ENCODE measurements at regions not wholly inside any gene's neighbourhood (a gene's known extent, or its start where the extent isn't known, plus 50 kb on each side); places are given as distances from the start of the nearest gene placed in this dataset.

DNA sequence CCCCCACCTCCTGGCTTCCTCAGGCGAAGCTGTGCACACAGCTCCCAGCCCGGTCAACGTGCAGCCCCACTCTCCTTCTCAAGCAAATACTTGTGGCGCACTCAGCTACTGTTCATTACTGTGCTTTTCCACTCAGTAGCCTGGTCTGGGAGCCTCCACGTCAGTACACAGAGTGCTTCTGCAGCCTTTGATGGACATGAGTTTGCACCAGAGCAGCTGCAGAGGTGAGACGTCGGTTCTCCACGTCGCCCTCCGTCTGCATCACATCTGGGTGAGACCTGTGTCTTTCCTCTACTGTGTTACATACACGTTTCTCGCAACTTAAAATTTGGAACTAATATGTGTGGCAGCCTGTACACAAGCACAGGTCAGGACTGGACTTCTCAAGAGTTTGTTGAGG lies 334.3 kb downstream of the C16orf95 start:
- DNase-seq (ENCODE audit: low spot score) = no peak
- no peaks in the 10 kb centered on the region for H3K9me3 ChIP-seq (ENCODE audit: control insufficient read depth in 4 of 4, low read length in 3 of 4)
- H3K4me3 ChIP-seq (ENCODE audit: low read depth in 1 of 3, low read length in 3 of 3) = no peak overlapping the region
- TF ChIP-seq HNF4A (conservative IDR thresholded peaks at IDR 0.05) (no peak), FOXA2 (IDR thresholded peaks at IDR 0.05) (no peak), TAF1 (conservative IDR thresholded peaks at IDR 0.05) (no peak), RXRA (IDR thresholded peaks at IDR 0.05) (no peak), GABPA (IDR thresholded peaks at IDR 0.05 in 1 of 2, conservative IDR thresholded peaks at IDR 0.05 in 1 of 2) (no peak), EGR1 (IDR thresholded peaks at IDR 0.05; ENCODE audit: low read depth in 2 of 2) (no peak), FOXA1 (IDR thresholded peaks at IDR 0.05) (no peak), NR2F2 (IDR thresholded peaks at IDR 0.05) (no peak), SP1 (IDR thresholded peaks at IDR 0.05) (no peak), YY1 (IDR thresholded peaks at IDR 0.05) (no peak)
- H3K36me3 ChIP-seq (ENCODE audit: control insufficient read depth in 4 of 4, insufficient read depth in 3 of 4, low read depth in 1 of 4, low read length in 3 of 4) = no peaks in the 10 kb centered on the region
- no peak overlapping the region for H3K9ac ChIP-seq (ENCODE audit: low read depth in 1 of 2, low read length in 2 of 2)
- H3K27ac ChIP-seq (ENCODE audit: low read depth in 1 of 2, low read length in 2 of 2) = no peak overlapping the region
- no peaks in the 10 kb centered on the region for H3K27me3 ChIP-seq (ENCODE audit: control insufficient read depth in 4 of 4, insufficient read depth in 4 of 4, low read length in 3 of 4)
- H3K4me1 ChIP-seq (ENCODE audit: control insufficient read depth in 4 of 4, insufficient read depth in 4 of 4, low read length in 3 of 4) = no peaks in the 10 kb centered on the region
- WGBS = 72% methylated on average over 12 of the region's 12 CpGs

DNA sequence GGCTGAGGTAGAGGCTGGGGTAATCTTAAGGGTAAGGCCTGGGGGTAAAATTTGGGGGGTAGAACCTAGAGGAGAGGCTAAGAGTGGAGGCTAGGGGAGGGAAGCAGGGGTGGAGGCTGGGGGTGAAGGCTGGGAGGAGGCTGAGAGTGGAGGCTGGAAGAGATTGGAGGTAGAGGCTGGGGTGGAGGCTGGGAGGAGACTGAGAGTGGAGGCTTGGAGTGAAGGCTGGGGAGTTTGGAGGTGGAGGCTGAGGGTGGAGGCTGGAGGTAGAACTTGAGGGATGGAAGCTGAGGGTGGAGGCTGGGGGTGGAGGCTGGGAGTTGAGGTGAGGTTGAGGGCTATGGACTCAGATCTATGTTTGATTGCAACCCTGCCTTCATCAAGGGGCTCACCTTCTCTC lies 333.6 kb downstream of the C16orf95 start:
- Histone ChIP-seq H3K36me3 (ENCODE audit: control insufficient read depth in 4 of 4, insufficient read depth in 3 of 4, low read depth in 1 of 4, low read length in 3 of 4) (no peaks in the 10 kb centered on the region), H3K27ac (ENCODE audit: low read depth in 1 of 2, low read length in 2 of 2) (no peak overlapping the region), H3K4me1 (ENCODE audit: control insufficient read depth in 4 of 4, insufficient read depth in 4 of 4, low read length in 3 of 4) (no peaks in the 10 kb centered on the region), H3K27me3 (ENCODE audit: control insufficient read depth in 4 of 4, insufficient read depth in 4 of 4, low read length in 3 of 4) (no peaks in the 10 kb centered on the region), H3K9ac (ENCODE audit: low read depth in 1 of 2, low read length in 2 of 2) (no peak overlapping the region), H3K4me3 (ENCODE audit: low read depth in 1 of 3, low read length in 3 of 3) (no peak overlapping the region), H3K9me3 (ENCODE audit: control insufficient read depth in 4 of 4, low read length in 3 of 4) (no peaks in the 10 kb centered on the region)
- no peak for TF ChIP-seq RXRA (IDR thresholded peaks at IDR 0.05)
- no peak for TF ChIP-seq YY1 (IDR thresholded peaks at IDR 0.05)
- no peak for TF ChIP-seq GABPA (IDR thresholded peaks at IDR 0.05 in 1 of 2, conservative IDR thresholded peaks at IDR 0.05 in 1 of 2)
- no peak for TF ChIP-seq SP1 (IDR thresholded peaks at IDR 0.05)
- no peak for TF ChIP-seq TAF1 (conservative IDR thresholded peaks at IDR 0.05)
- TF ChIP-seq EGR1 (IDR thresholded peaks at IDR 0.05; ENCODE audit: low read depth in 2 of 2) = no peak
- TF ChIP-seq, protein P1, sequence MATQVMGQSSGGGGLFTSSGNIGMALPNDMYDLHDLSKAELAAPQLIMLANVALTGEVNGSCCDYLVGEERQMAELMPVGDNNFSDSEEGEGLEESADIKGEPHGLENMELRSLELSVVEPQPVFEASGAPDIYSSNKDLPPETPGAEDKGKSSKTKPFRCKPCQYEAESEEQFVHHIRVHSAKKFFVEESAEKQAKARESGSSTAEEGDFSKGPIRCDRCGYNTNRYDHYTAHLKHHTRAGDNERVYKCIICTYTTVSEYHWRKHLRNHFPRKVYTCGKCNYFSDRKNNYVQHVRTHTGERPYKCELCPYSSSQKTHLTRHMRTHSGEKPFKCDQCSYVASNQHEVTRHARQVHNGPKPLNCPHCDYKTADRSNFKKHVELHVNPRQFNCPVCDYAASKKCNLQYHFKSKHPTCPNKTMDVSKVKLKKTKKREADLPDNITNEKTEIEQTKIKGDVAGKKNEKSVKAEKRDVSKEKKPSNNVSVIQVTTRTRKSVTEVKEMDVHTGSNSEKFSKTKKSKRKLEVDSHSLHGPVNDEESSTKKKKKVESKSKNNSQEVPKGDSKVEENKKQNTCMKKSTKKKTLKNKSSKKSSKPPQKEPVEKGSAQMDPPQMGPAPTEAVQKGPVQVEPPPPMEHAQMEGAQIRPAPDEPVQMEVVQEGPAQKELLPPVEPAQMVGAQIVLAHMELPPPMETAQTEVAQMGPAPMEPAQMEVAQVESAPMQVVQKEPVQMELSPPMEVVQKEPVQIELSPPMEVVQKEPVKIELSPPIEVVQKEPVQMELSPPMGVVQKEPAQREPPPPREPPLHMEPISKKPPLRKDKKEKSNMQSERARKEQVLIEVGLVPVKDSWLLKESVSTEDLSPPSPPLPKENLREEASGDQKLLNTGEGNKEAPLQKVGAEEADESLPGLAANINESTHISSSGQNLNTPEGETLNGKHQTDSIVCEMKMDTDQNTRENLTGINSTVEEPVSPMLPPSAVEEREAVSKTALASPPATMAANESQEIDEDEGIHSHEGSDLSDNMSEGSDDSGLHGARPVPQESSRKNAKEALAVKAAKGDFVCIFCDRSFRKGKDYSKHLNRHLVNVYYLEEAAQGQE (IDR thresholded peaks at IDR 0.05) = no peak
- TF ChIP-seq HNF4G (IDR thresholded peaks at IDR 0.05) = no peak
- no peak for TF ChIP-seq HNF4A (conservative IDR thresholded peaks at IDR 0.05)
- TF ChIP-seq, protein P2, sequence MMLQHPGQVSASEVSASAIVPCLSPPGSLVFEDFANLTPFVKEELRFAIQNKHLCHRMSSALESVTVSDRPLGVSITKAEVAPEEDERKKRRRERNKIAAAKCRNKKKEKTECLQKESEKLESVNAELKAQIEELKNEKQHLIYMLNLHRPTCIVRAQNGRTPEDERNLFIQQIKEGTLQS (IDR thresholded peaks at IDR 0.05) = no peak
- no peak for DNase-seq (ENCODE audit: low spot score)

DNA sequence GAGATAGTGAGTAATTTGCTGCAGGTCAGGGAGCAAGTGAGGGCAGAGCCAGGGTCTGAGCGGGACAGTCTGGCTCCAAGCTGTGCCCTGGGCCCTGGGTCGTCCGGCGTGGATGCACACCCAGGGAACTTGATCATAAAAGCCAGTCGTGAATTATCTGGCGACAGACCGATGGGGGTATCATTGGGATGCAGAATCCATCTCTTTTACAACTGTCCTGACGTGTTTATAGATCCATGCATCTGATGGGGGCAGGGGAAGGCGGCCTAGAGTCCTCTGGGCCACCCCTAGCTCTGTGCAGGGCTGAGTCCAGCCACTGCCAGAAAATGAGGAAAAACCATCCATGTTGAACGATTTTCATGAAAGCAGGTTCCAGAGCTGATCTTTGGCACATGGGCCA lies 332.8 kb downstream of the C16orf95 start:
- Histone ChIP-seq H3K27ac (ENCODE audit: low read depth in 1 of 2, low read length in 2 of 2) (no peak overlapping the region), H3K9me3 (ENCODE audit: control insufficient read depth in 4 of 4, low read length in 3 of 4) (no peaks in the 10 kb centered on the region), H3K27me3 (ENCODE audit: control insufficient read depth in 4 of 4, insufficient read depth in 4 of 4, low read length in 3 of 4) (no peaks in the 10 kb centered on the region), H3K4me3 (ENCODE audit: low read depth in 1 of 3, low read length in 3 of 3) (no peak overlapping the region), H3K4me1 (ENCODE audit: control insufficient read depth in 4 of 4, insufficient read depth in 4 of 4, low read length in 3 of 4) (no peaks in the 10 kb centered on the region), H3K36me3 (ENCODE audit: control insufficient read depth in 4 of 4, insufficient read depth in 3 of 4, low read depth in 1 of 4, low read length in 3 of 4) (no peaks in the 10 kb centered on the region), H3K9ac (ENCODE audit: low read depth in 1 of 2, low read length in 2 of 2) (no peak overlapping the region)
- DNase-seq (ENCODE audit: low spot score) = no peak
- WGBS = 83% methylated on average over 10 of the region's 10 CpGs
- TF ChIP-seq, protein P3, sequence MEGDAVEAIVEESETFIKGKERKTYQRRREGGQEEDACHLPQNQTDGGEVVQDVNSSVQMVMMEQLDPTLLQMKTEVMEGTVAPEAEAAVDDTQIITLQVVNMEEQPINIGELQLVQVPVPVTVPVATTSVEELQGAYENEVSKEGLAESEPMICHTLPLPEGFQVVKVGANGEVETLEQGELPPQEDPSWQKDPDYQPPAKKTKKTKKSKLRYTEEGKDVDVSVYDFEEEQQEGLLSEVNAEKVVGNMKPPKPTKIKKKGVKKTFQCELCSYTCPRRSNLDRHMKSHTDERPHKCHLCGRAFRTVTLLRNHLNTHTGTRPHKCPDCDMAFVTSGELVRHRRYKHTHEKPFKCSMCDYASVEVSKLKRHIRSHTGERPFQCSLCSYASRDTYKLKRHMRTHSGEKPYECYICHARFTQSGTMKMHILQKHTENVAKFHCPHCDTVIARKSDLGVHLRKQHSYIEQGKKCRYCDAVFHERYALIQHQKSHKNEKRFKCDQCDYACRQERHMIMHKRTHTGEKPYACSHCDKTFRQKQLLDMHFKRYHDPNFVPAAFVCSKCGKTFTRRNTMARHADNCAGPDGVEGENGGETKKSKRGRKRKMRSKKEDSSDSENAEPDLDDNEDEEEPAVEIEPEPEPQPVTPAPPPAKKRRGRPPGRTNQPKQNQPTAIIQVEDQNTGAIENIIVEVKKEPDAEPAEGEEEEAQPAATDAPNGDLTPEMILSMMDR (IDR thresholded peaks at IDR 0.05; ENCODE audit: low read depth, low read length, missing input control) = no peak
- TF ChIP-seq YY1 (IDR thresholded peaks at IDR 0.05) (no peak), FOXA2 (IDR thresholded peaks at IDR 0.05) (no peak), FOXA1 (IDR thresholded peaks at IDR 0.05) (no peak)
- TF ChIP-seq, protein P2 (IDR thresholded peaks at IDR 0.05) = no peak
- TF ChIP-seq, protein P4, sequence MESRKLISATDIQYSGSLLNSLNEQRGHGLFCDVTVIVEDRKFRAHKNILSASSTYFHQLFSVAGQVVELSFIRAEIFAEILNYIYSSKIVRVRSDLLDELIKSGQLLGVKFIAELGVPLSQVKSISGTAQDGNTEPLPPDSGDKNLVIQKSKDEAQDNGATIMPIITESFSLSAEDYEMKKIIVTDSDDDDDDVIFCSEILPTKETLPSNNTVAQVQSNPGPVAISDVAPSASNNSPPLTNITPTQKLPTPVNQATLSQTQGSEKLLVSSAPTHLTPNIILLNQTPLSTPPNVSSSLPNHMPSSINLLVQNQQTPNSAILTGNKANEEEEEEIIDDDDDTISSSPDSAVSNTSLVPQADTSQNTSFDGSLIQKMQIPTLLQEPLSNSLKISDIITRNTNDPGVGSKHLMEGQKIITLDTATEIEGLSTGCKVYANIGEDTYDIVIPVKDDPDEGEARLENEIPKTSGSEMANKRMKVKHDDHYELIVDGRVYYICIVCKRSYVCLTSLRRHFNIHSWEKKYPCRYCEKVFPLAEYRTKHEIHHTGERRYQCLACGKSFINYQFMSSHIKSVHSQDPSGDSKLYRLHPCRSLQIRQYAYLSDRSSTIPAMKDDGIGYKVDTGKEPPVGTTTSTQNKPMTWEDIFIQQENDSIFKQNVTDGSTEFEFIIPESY (IDR thresholded peaks at IDR 0.05) = no peak
- TF ChIP-seq, protein P1 (IDR thresholded peaks at IDR 0.05) = no peak

All from liver (tissue), 8 donors.